Mucosa of descending colon (tissue), 3 donors: ENCODE measurements at regions not wholly inside any gene's neighbourhood (a gene's known extent, or its start where the extent isn't known, plus 50 kb on each side); places are given as distances from the start of the nearest gene placed in this dataset.

Experiments
- ATAC-seq: fragments of 200-7000 bp; cut with Tn5 transposase; one replicate; pipeline ENCODE4 v1.9.1; 2020; ENCODE audit warnings: mild to moderate bottlenecking, moderate library complexity
- DNase-seq, 3 donors: peaks; one replicate each; pipeline ENCODE4 v3.0.0-alpha.2; 2020
- H3K36me3 ChIP-seq: fragments of 200-600 bp; one replicate; pipeline ENCODE4 v1.8.0; 2021; ENCODE audit warnings: low read depth, mild to moderate bottlenecking
- H3K4me1 ChIP-seq: fragments of 200-600 bp; one replicate; pipeline ENCODE4 v1.8.0; 2021; ENCODE audit warnings: low read depth, mild to moderate bottlenecking
- H3K4me3 ChIP-seq: fragments of 200-600 bp; one replicate; pipeline ENCODE4 v1.8.0; 2021; ENCODE audit warnings: mild to moderate bottlenecking
- H3K9me3 ChIP-seq: fragments of 200-600 bp; one replicate; pipeline ENCODE4 v1.8.0; 2021; ENCODE audit warnings: mild to moderate bottlenecking
- CTCF ChIP-seq: fragments of 200-600 bp; IDR thresholded peaks from one replicate; pipeline ENCODE4 v1.8.0; 2022; ENCODE audit warnings: antibody characterized with exemption, mild to moderate bottlenecking
- intact Hi-C, 2 donors: fragments of 100-400 bp; cut with DNase I in 1 of 2; cut with micrococcal nuclease in 1 of 2; formaldehyde crosslinking; loops; one replicate each; pipeline versions ENCODE4 v1.11.0 to v1.11.1; 2022; cut with DNase I, micrococcal nuclease
- donor health status: DM: no; HTN: no; CAD: no; lungs with moderate emphysema.
- donor health status: DM: no; HTN: no; CAD: no.
- donor health status: DM: no; HTN: yes; CAD: no.

GRCh38 chr2:11005032-11005431, 93.3 kb downstream of the KCNF1 start:
- TF ChIP-seq CTCF, result no peak
- Histone ChIP-seq H3K9me3 (no peaks in the 10 kb centered on the region), H3K4me1 (no peaks in the 10 kb centered on the region), H3K4me3 (no peak overlapping the region), H3K36me3 (no peaks in the 10 kb centered on the region)
- intact Hi-C loops, result no loop called here
- ATAC-seq (no peak), DNase-seq (no peak)

DNA sequence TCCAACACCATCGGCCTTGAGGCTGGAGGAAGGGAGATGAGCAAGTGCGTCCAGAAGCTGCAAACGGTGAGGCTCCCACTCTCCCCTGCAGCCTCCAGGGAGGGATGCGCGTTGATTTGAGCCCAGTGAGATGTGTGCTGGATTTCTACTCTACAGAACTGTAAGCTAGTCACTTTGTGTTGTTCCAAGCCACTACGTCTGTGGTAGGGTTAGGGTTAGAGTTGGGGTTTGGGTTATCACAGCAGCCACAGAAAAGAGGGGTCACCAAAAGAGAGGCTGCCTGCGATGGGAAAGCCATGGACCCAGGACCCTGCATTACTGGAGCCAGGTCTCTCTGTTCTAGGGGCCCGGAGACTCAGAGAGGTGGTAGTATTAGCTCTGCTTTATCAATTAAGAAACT, 94.5 kb downstream of the KCNF1 start:
- no peaks in the 10 kb centered on the region for H3K36me3 ChIP-seq
- ATAC-seq (no peak), DNase-seq (no peak)
- TF ChIP-seq CTCF, result no peak
- H3K4me3 ChIP-seq, result no peak overlapping the region
- H3K4me1 ChIP-seq, result no peaks in the 10 kb centered on the region
- intact Hi-C loops, result no loop called here
- no peaks in the 10 kb centered on the region for H3K9me3 ChIP-seq

DNA sequence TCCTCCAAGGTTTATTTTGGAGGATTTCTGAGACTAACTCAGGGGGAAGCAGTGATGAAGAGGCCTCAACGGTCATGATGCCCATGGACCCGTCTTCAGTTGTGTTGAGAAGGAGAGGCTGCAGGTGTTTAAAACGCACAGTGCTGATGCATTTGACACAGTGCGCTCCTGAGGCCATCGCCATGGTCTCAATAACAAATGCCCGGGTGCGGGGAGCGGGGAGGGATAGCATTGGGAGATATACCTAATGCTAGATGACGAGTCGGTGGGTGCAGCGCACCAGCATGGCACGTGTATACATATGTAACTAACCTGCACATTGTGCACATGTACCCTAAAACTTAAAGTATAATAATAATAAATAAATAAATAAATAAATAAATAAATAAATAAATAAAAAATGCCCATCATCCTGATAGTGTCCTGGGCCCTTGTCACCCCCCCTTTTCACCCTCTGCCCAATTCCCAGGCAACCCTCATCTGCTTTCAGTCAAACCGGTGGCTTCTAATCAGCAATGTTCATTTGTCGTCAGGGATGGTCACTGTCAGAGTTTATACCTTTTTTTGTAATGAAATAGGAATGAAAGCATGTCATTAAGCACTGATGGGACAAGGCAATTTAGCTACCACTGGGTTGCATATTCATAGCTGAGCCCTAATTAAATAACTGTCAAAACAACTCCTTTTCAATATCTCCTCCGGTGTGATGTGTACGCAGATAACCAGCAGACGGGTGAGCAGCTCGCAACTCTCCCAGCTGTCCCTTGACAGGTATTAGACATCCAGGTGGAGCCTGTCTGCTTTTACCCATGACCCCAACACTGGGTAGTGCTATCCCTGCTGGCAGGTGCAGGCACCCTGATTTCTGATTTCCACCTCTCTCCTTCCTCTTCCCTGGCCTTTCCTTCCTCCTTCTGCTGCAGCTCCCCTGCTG, 95.9 kb downstream of the KCNF1 start:
- DNase-seq, result no peak

GRCh38 chr2:11008773-11009172, 97.0 kb downstream of the KCNF1 start:
- no peak for TF ChIP-seq CTCF
- H3K36me3 ChIP-seq, result no peaks in the 10 kb centered on the region
- ATAC-seq (no peak), DNase-seq (no peak)
- no peaks in the 10 kb centered on the region for H3K9me3 ChIP-seq
- H3K4me3 ChIP-seq, result no peak overlapping the region
- no peaks in the 10 kb centered on the region for H3K4me1 ChIP-seq
- intact Hi-C loops, result no loop called here

More for the DNA sequence above, 95.9 kb downstream of the KCNF1 start:
- no peak for TF ChIP-seq CTCF
- no peak for ATAC-seq
- no peaks in the 10 kb centered on the region for H3K9me3 ChIP-seq
- H3K4me3 ChIP-seq, result no peak overlapping the region
- intact Hi-C loops, result no loop called here
- no peaks in the 10 kb centered on the region for H3K4me1 ChIP-seq
- no peaks in the 10 kb centered on the region for H3K36me3 ChIP-seq

GRCh38 chr2:11009176-11009575, 97.4 kb downstream of the KCNF1 start:
- Histone ChIP-seq H3K9me3 (no peaks in the 10 kb centered on the region), H3K36me3 (no peaks in the 10 kb centered on the region), H3K4me3 (no peak overlapping the region), H3K4me1 (no peaks in the 10 kb centered on the region)
- DNase-seq (no peak), ATAC-seq (no peak)
- no peak for TF ChIP-seq CTCF
- intact Hi-C loops, result no loop called here
